ENCODE measurements at regions not wholly inside any gene's neighbourhood (a gene's known extent, or its start where the extent isn't known, plus 50 kb on each side); places are given as distances from the start of the nearest gene placed in this dataset.
"Not testable (repeated sequence)": the region's sequence is repeated elsewhere in the genome, so short reads cannot be mapped to it uniquely, and the experiment has no call there.

DNA sequence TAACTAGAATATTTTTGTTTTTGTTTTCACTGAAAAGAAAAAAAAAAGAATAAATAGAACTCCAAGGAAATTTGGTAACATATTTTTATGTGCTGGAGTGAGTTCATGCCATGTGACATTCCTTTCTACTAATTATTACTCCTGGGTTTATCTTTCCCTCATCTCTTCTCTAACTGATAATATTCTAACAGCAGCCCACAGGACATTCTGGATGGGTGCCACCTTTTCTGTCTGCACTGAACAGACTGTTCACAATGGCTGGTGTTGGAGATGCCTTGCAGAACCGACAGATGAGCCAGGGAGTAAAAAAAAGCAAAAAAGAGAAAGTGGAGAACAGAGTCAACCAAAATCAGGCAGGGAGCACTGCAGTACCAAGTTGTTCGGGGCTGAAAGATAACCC lies 151.3 kb downstream of the OR4M2 start:
- no peak for FAIRE-seq
- no peak for TF ChIP-seq POLR2AphosphoS5 (IDR thresholded peaks at IDR 0.05; ENCODE audit: low read depth, low read length)
- TF ChIP-seq TAF1 (IDR thresholded peaks at IDR 0.05; ENCODE audit: borderline replicate concordance, low read depth, low read length), result no peak
- TF ChIP-seq POLR2A (IDR thresholded peaks at IDR 0.05; ENCODE audit: low read depth, low read length), result no peak
- no peak for DNase-seq (ENCODE audit: insufficient read length)

DNA sequence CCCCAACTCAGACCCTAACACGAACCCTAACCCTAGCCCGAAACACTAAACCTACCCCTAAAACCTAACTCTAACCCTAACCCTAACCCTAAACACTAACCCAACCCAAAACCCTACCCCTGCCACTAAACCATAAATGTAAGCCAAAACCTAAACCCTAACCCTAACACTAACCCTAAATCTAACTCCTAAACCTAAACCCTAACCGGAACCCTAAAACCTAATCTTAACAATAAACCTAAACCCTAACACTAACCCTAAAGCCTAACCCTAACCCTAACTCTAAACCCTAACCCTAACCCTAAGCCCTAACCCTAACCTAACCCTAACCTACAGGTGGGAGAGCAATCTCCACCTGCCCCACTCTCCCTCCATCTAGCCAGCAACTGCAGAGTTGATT lies 152.3 kb downstream of the OR4M2 start:
- no peak for DNase-seq (ENCODE audit: insufficient read length)
- TF ChIP-seq POLR2AphosphoS5 (IDR thresholded peaks at IDR 0.05; ENCODE audit: low read depth, low read length), result no peak
- TF ChIP-seq TAF1 (IDR thresholded peaks at IDR 0.05; ENCODE audit: borderline replicate concordance, low read depth, low read length), result no peak
- TF ChIP-seq POLR2A (IDR thresholded peaks at IDR 0.05; ENCODE audit: low read depth, low read length), result no peak
- FAIRE-seq, result no peak

DNA sequence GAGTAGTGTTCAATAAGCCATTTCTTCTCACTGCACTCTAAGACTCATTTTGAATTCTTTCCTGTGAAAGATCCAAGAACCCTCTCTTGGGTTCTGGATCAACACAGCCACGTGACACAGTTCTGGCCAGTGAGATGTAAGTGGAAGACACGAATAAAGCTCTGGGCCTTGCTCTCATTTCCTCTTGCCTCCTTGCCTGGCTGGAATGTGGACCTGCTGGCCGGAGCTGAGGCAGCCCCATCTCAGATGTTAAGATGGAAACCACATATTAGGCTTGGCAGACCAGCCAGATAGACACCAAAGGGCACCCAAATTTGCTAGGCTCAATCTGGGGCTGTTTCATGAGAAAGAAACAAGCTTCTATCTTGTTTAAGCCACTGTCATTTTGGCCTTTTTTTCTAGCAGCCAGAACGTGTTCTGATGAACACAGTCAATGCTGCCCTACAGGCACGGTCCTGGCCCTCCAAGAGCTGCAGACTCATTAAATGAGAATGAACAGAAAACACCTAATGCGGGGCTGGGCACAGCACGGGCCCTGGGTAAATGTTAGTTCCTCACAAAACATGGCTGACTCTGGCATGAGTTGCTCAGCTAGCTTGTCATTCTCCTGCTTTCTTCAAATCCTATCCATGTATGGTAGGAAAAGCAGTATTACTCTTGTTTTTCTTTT lies 155.1 kb downstream of the OR4M2 start:
- FAIRE-seq; DNase-seq (ENCODE audit: insufficient read length): not testable (repeated sequence)

DNA sequence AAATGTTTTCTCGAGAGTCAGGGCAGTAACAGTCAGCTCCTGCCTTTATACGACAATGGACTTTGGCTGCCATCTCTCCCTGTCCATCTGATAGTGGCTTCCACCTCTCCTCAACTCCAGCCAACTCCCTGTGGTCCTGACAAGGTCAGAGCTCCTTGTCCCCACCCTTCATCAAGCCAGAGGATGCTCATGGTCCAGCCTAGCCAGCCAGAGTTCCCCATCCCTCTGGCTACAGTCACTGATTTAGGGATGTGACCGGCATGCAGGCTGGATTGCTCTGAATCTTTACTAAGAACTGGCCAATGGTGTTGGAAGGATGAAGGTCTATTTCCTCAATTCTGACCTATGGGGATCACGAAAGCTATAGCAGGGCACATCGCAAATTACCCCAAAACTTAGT lies 156.1 kb downstream of the OR4M2 start:
- FAIRE-seq (no peak), DNase-seq (ENCODE audit: insufficient read length) (no peak)
- TF ChIP-seq POLR2A (IDR thresholded peaks at IDR 0.05; ENCODE audit: low read depth, low read length), result no peak
- no peak for TF ChIP-seq TAF1 (IDR thresholded peaks at IDR 0.05; ENCODE audit: borderline replicate concordance, low read depth, low read length)
- no peak for TF ChIP-seq POLR2AphosphoS5 (IDR thresholded peaks at IDR 0.05; ENCODE audit: low read depth, low read length)

DNA sequence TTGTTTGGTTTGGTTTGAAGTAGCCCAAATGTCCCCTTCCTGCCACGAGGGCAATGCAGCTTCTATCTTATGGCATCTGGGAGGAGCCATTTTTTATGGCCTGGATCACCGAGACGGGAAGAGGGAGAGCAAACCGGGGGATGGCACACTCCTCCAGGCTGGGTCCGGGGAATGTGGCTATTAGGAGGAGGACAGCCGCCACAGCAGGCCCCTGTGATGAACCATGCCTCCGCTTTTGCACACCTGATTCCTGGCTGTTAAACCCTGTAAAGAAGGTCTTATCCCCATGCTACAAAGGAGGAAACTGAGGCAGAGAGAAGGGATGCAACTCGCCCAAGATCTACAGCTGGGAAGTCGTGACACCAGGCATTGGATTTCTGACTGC lies 157.6 kb downstream of the OR4M2 start:
- FAIRE-seq, result no peak
- DNase-seq (ENCODE audit: insufficient read length), result no peak
- TF ChIP-seq POLR2AphosphoS5 (IDR thresholded peaks at IDR 0.05; ENCODE audit: low read depth, low read length), result no peak
- no peak for TF ChIP-seq POLR2A (IDR thresholded peaks at IDR 0.05; ENCODE audit: low read depth, low read length)
- no peak for TF ChIP-seq TAF1 (IDR thresholded peaks at IDR 0.05; ENCODE audit: borderline replicate concordance, low read depth, low read length)

DNA sequence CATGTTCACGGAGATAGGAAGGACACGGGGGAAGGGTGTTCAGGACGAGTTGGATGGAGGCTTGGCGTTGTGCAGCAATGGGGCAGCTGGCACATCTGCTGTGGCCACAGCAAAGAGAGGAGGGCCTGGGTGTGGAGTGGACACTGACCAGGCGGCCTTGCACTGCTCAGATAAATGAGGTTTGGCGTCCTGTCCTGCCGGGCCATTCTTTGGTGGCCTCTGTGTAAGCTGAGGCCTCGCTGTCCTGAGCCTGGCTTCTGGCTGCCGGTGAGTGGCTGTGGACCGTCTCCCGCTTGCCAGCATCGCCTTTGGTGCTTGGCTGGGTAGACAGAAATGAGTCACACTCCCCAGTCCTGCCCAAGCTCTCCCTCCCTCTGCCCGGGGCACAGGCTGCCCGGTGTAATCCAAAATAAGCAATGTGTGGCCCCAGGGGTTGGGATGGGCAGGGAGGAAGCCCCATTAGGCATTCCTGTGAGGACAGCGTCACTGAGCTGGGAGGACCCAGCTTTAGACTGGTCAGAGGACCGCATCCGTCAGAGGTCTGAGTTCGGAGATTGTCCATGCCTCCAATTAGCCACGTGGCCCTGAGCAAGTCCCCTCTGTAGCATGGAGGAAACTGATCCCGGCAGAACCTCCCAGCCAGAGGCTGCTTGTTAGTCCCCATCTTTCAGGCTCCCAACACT lies 158.1 kb downstream of the OR4M2 start:
- FAIRE-seq; DNase-seq (ENCODE audit: insufficient read length): not testable (repeated sequence)

DNA sequence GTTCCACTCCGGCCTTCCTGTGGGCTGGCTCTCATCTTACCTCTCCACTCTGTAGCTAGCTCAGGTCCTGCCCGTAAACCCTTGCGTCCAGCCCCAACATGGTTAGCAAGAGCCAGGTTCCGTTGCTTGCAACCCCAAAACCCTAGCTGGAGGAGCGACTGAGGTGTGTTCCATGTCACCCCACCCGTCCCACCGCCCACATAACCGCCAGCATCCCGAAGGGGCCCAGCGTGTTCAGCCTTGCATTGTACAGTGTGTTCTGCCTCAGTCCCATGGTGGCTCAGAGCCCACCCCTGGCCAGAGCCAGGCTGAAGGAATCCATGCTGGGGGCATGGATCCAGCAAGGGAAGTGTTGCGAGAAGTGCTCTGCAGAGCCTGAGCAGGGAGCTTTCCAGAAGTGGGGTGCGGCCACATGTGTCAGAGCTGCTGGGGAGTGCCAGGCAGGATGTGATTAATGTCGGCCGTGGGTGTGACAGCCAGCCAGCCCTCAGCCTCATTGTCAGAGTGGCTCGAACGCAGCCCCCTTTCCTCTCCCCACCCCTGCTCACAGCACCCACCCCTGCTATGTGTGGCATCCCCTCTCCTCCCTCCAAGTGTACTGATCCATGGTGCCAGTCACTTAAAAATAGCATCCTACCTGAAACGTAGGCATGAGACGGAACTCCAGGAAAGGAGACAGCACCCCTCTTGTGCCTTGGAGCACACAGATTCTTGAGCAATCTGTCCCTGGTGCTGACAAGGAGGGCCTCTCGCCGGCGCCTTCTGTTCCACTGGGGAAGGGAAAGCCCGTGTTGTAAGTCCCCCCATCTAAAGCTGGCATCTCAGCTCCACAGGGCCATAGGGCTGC lies 158.9 kb downstream of the OR4M2 start:
- DNase-seq (ENCODE audit: insufficient read length); FAIRE-seq: not testable (repeated sequence)

DNA sequence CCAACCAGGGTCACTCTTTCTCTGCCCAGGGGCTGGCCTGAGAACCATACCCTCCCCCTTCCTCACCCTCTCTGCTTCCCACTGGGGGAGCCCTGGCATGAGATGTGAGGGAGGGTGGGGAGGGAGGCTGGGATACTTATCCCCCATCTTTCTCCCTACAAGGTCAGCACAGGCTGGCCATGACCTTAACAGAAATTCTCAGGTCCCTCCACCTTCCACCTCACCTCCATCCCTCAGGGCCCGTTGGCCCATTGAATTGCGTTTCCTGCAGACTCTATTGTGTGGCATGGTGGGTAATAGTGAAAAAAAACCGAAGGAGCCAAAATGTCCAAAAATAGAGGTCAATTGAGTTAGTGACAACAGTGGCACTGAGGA lies 159.5 kb downstream of the OR4M2 start:
- no peak for DNase-seq (ENCODE audit: insufficient read length)
- TF ChIP-seq POLR2AphosphoS5 (IDR thresholded peaks at IDR 0.05; ENCODE audit: low read depth, low read length), result no peak
- TF ChIP-seq POLR2A (IDR thresholded peaks at IDR 0.05; ENCODE audit: low read depth, low read length), result no peak
- no peak for TF ChIP-seq TAF1 (IDR thresholded peaks at IDR 0.05; ENCODE audit: borderline replicate concordance, low read depth, low read length)
- FAIRE-seq, result no peak

DNA sequence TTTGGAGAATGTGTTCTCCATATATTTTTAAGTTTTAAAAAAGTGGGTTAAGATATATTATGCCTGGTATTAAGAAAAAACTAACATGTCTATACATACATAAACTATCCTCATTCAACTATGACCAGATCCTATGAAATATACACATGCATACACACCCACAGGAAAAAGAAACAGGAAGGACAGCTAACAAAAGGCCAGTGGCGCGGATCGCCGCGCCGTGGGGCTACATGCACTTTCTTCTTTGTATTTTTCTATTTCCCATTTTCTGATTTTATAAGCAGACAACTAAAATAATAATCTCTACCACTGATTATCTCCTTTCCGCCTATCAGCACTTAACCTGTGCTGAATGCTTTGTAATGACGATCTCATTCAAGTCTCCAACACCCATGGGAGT lies 160.1 kb downstream of the OR4M2 start:
- TF ChIP-seq TAF1 (IDR thresholded peaks at IDR 0.05; ENCODE audit: borderline replicate concordance, low read depth, low read length) (no peak), POLR2A (IDR thresholded peaks at IDR 0.05; ENCODE audit: low read depth, low read length) (no peak), POLR2AphosphoS5 (IDR thresholded peaks at IDR 0.05; ENCODE audit: low read depth, low read length) (no peak)
- FAIRE-seq (no peak), DNase-seq (ENCODE audit: insufficient read length) (no peak)

DNA sequence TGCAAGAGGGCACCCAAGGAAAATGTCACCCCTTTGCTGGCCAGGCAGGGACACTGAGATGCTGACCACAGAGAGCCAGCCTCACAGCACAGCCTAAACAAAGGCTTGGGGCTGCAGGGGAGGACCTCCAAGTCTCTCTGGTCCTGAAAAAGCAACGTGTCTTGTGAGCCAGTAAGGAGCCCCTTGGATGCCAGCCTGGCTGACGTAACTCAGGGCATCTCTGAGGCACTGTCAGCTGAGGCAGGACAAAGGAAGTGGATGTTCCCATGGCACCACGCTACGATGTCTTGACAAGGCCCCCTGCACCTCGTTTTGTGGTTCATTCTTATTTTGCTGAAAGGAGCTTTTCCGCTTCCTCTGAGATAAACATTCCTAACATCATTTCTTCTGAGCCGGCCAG lies 160.7 kb downstream of the OR4M2 start:
- FAIRE-seq (no peak), DNase-seq (ENCODE audit: insufficient read length) (no peak)
- TF ChIP-seq TAF1 (IDR thresholded peaks at IDR 0.05; ENCODE audit: borderline replicate concordance, low read depth, low read length) (no peak), POLR2A (IDR thresholded peaks at IDR 0.05; ENCODE audit: low read depth, low read length) (no peak), POLR2AphosphoS5 (IDR thresholded peaks at IDR 0.05; ENCODE audit: low read depth, low read length) (no peak)

DNA sequence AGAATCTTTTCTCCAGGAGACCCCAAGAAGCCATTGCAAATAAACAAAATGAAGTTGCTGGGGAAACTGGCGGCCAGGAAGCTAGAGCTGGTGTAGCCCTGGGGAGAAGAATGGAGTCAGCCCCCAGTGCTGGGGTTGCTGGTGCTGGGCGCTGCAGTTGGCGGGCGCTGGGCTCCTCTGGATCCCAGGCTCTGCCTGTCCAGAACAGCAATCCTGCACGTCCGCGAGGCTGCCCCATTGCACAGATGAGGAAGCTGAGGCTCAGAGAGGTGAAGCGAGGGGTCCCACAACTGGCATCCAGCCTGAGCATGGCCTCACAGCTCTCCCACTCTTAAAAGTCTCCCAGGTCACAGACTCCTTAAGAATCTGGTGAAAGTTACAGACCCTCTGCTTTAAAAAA lies 161.1 kb downstream of the OR4M2 start:
- DNase-seq (ENCODE audit: insufficient read length) (no peak), FAIRE-seq (no peak)
- TF ChIP-seq POLR2A (IDR thresholded peaks at IDR 0.05; ENCODE audit: low read depth, low read length), result no peak
- TF ChIP-seq TAF1 (IDR thresholded peaks at IDR 0.05; ENCODE audit: borderline replicate concordance, low read depth, low read length), result no peak
- no peak for TF ChIP-seq POLR2AphosphoS5 (IDR thresholded peaks at IDR 0.05; ENCODE audit: low read depth, low read length)

DNA sequence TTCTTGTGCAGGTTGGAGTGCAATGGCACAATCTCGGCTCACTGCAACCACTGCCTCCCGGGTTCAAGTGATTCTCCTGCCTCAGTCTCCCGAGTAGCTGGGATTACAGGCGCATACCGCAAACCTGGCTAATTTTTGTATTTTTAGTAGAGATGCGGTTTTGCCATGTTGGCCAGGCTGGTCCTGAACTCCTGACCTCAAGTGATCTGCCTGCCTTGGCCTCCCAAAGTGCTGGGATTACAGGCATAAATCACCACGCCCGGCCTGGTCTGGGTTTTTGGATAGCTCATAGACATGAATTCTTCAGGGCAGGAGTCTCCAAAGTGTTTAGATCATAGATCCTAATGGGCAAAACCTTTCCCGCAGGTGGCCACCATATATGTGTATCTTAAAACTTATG lies 162.0 kb downstream of the OR4M2 start:
- not testable (repeated sequence) for FAIRE-seq; DNase-seq (ENCODE audit: insufficient read length)

Data from GM12892 (cell line).